HUES48 (cell line): ENCODE measurements at regions not wholly inside any gene's neighbourhood (a gene's known extent, or its start where the extent isn't known, plus 50 kb on each side); places are given as distances from the start of the nearest gene placed in this dataset.

ENCODE experiments used
- H3K27ac ChIP-seq: one replicate; pipeline ENCODE4 v1.7.0; 2013; ENCODE audit warnings: low read depth, low read length, inconsistent platforms
- H3K27me3 ChIP-seq: 2 replicates; pipeline ENCODE4 v1.6.1; 2013; ENCODE audit warnings: mild to moderate bottlenecking, low read length; ENCODE audit not compliant: control insufficient read depth, insufficient read depth
- H3K36me3 ChIP-seq: 2 replicates; pipeline ENCODE4 v1.6.1; 2013; ENCODE audit warnings: low read length; ENCODE audit not compliant: control insufficient read depth, insufficient read depth
- H3K4me1 ChIP-seq: 2 replicates; pipeline ENCODE4 v1.6.1; 2013; ENCODE audit warnings: mild to moderate bottlenecking, low read length; ENCODE audit not compliant: control insufficient read depth, insufficient read depth
- H3K4me3 ChIP-seq: 2 replicates; pipeline ENCODE4 v1.5.1; 2013; ENCODE audit warnings: mild to moderate bottlenecking, low read depth, low read length
- H3K9ac ChIP-seq: 2 replicates; pipeline ENCODE4 v1.6.1; 2013; ENCODE audit warnings: mild to moderate bottlenecking, low read depth, low read length, moderate library complexity
- H3K9me3 ChIP-seq: 2 replicates; pipeline ENCODE4 v1.6.1; 2013; ENCODE audit warnings: low read length; ENCODE audit not compliant: control insufficient read depth, insufficient read depth

DNA sequence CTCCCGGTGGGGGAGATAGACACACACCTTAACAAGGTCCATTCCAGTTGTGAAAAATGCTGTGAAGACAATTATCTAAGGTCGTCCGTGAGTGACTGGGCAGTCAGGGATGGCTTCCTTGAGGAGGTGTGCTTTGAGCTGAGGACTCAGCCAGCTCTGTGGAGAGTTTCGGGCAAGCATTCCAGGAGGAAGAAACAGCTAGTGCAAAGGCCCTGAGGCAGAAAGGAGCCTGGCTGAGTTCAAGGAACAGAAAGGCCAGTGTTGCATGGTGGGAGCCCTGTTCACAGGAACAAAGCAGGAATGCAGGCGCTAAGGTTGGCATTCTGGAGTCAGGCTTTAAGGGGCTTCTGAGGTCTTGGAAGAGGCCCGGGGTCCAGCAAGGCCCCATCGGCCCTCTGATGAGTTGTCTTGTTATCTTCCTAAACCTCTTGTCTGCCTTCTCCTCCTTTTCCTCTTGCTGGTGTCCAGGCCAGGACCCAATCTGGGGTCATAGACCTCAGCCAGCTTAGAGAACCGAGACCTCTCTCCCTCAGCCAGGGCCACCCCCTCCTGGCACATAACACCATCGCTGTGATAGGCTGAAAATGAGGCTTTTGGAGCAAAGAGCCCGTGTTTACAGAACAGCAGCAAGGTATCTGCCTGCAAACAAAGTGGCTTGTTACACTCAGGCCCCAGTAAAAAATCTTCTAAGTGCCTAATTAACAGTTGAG, 270.2 kb upstream of the MVB12B start:
- no peak overlapping the region for H3K4me3 ChIP-seq
- no peaks in the 10 kb centered on the region for H3K9me3 ChIP-seq
- no peak overlapping the region for H3K27ac ChIP-seq
- H3K4me1 ChIP-seq: no peaks in the 10 kb centered on the region
- H3K36me3 ChIP-seq: no peaks in the 10 kb centered on the region
- no peaks in the 10 kb centered on the region for H3K27me3 ChIP-seq
- H3K9ac ChIP-seq: no peak overlapping the region

DNA sequence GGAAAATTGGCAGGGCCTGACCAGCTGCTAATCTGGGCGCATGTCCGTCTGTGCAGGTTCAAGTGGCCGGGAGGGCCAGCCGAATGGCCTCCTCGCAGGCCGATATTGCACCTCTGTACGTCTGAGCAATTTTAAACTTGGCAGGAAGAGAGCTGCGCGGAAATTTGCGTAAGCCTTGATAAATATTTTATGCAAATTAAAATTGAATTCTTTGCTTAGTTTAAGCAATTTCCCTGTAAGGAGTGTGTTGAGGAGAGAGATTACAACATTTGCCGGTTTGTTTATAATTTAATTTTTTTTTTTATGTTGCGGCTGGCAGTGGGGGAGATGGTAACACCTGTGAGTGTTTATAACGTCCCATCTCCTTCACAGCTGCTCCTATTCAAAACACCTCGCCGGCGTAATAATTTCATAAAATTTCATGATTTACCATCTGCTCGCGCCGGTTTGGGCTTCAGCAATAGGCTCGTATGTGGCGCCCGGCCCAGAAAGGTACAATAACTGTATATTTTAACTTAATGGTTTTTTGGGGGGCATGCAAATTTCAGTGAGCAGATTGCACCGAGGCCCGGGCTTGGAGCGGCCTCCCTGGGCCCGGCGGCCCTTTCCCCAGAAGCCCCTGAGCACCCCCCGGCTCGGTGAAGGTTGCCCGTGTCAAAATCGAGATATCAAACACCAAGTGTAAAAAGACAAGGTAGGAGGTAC, 269.4 kb upstream of the MVB12B start:
- Histone ChIP-seq H3K27me3 (no peaks in the 10 kb centered on the region), H3K27ac (no peak overlapping the region), H3K4me3 (no peak overlapping the region), H3K9ac (no peak overlapping the region), H3K36me3 (no peaks in the 10 kb centered on the region), H3K9me3 (no peaks in the 10 kb centered on the region), H3K4me1 (no peaks in the 10 kb centered on the region)

DNA sequence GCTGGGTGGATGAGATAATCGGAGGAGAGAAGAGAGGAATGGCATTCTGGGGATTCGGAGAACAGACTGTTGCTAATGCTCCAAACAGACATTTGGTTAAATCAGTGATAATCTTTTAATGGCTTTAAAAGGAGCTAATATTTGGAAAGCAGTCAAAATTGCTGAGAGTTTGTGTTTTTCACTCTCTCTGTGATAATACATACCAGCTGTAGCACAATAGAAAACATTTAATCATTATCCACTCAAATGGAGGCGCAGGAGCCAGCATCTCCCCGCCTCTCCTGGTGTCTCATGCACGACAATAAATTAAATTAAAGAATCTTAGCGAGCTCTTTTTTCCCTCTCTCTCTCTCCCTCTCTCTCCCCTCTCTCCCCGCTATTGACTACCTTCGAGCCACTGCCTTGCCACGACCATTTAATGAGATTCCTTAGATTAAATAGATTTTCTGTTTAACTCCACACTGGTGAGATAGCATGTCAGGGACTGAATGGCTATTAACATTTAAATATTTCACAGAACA, 268.6 kb upstream of the MVB12B start:
- H3K4me3 ChIP-seq: no peak overlapping the region
- no peaks in the 10 kb centered on the region for H3K9me3 ChIP-seq
- no peaks in the 10 kb centered on the region for H3K4me1 ChIP-seq

GRCh38 chr9:126058591-126058990, 268.0 kb upstream of the MVB12B start:
- H3K27ac ChIP-seq: no peak overlapping the region
- no peak overlapping the region for H3K4me3 ChIP-seq
- no peaks in the 10 kb centered on the region for H3K4me1 ChIP-seq
- no peaks in the 10 kb centered on the region for H3K9me3 ChIP-seq
- no peak overlapping the region for H3K9ac ChIP-seq
- no peaks in the 10 kb centered on the region for H3K27me3 ChIP-seq
- H3K36me3 ChIP-seq: no peaks in the 10 kb centered on the region

More for the DNA sequence above, 268.6 kb upstream of the MVB12B start:
- Histone ChIP-seq H3K9ac (no peak overlapping the region), H3K36me3 (no peaks in the 10 kb centered on the region), H3K27me3 (no peaks in the 10 kb centered on the region), H3K27ac (no peak overlapping the region)

- no peaks in the 10 kb centered on the region for H3K36me3 ChIP-seq
- H3K9me3 ChIP-seq: no peaks in the 10 kb centered on the region
- no peaks in the 10 kb centered on the region for H3K27me3 ChIP-seq
- H3K4me1 ChIP-seq: no peaks in the 10 kb centered on the region
- H3K4me3 ChIP-seq: no peak overlapping the region
- no peak overlapping the region for H3K9ac ChIP-seq
- no peak overlapping the region for H3K27ac ChIP-seq
These were observed 265.1 kb upstream of the MVB12B start for GRCh38 chr9:126061575-126061974.

- H3K36me3 ChIP-seq: no peaks in the 10 kb centered on the region
- no peak overlapping the region for H3K4me3 ChIP-seq
- H3K4me1 ChIP-seq: no peaks in the 10 kb centered on the region
- no peaks in the 10 kb centered on the region for H3K9me3 ChIP-seq
- H3K27ac ChIP-seq: no peak overlapping the region
- H3K9ac ChIP-seq: no peak overlapping the region
- no peaks in the 10 kb centered on the region for H3K27me3 ChIP-seq
These were observed 264.3 kb upstream of the MVB12B start for GRCh38 chr9:126062158-126062886.

DNA sequence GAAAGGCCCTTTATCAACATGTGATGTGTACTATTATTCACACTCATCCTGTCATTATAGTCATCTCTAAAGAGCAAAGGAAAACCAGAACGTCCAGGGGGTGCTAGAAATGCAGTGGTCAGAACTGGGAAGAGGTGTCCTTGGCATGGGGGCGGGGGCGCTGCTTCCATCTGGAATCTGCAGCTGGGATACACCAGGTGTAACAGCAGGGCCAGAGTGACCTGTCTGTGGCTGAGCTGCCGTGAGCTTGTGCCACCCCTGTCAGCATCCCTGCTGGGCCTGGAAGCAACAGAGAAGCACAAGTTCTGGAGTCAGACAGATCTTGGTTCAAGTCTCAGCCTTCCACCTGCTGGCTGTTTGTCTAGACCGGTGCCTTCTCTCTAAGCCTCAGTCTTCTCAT, 263.3 kb upstream of the MVB12B start:
- Histone ChIP-seq H3K9me3 (no peaks in the 10 kb centered on the region), H3K36me3 (no peaks in the 10 kb centered on the region), H3K27ac (no peak overlapping the region), H3K9ac (no peak overlapping the region), H3K4me1 (no peaks in the 10 kb centered on the region), H3K4me3 (no peak overlapping the region), H3K27me3 (no peaks in the 10 kb centered on the region)

DNA sequence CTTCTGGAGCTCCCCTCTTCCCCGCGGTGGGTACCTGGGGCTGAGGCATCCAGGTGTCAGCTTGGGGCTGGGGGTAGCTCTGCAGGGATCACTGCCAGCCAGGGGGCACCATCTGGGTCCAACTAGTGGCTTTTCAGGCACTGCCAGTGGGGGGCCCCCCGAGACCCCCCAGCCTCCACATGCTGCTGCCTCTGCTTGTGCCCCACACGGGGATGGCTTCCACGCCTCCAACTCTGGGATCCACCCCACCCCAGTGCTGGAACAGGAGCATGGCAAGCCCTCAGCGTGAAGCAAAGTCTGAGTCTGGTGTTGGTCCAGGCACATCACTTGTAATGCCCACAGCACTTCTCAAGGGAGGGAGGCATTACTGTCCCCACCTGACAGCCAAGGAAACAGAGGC, 260.5 kb upstream of the MVB12B start:
- Histone ChIP-seq H3K4me1 (no peaks in the 10 kb centered on the region), H3K4me3 (no peak overlapping the region), H3K36me3 (no peaks in the 10 kb centered on the region), H3K9ac (no peak overlapping the region), H3K9me3 (no peaks in the 10 kb centered on the region), H3K27ac (no peak overlapping the region), H3K27me3 (no peaks in the 10 kb centered on the region)

- H3K4me3 ChIP-seq: no peak overlapping the region
- no peak overlapping the region for H3K27ac ChIP-seq
- H3K9me3 ChIP-seq: no peaks in the 10 kb centered on the region
- H3K27me3 ChIP-seq: no peaks in the 10 kb centered on the region
- H3K9ac ChIP-seq: no peak overlapping the region
- no peaks in the 10 kb centered on the region for H3K36me3 ChIP-seq
- no peaks in the 10 kb centered on the region for H3K4me1 ChIP-seq
These were observed 259.4 kb upstream of the MVB12B start for GRCh38 chr9:126067031-126067734.

GRCh38 chr9:126068534-126069230, 257.9 kb upstream of the MVB12B start:
- Histone ChIP-seq H3K9me3 (no peaks in the 10 kb centered on the region), H3K27ac (no peak overlapping the region), H3K4me3 (no peak overlapping the region), H3K9ac (no peak overlapping the region), H3K36me3 (no peaks in the 10 kb centered on the region), H3K4me1 (no peaks in the 10 kb centered on the region), H3K27me3 (no peaks in the 10 kb centered on the region)
